CD4-positive, alpha-beta T cell treated with Interleukin-21 for 1 hour (primary cell): ENCODE measurements at regions not wholly inside any gene's neighbourhood (a gene's known extent, or its start where the extent isn't known, plus 50 kb on each side); places are given as distances from the start of the nearest gene placed in this dataset.
"Not testable (repeated sequence)": the region's sequence is repeated elsewhere in the genome, so short reads cannot be mapped to it uniquely, and the experiment has no call there.

Experiments used
- DNase-seq: peaks from one replicate; pipeline ENCODE4 v3.0.0-alpha.2; 2020

- DNase-seq: no peak
Measured at GRCh38 chr17:62322313-62322712, 58.0 kb upstream of the EFCAB3 start.

- DNase-seq: no peak
Measured at GRCh38 chr17:62321451-62321850, 58.9 kb upstream of the EFCAB3 start.

GRCh38 chr17:62319846-62320245, 60.5 kb upstream of the EFCAB3 start:
- no peak for DNase-seq

- no peak for DNase-seq
Measured at GRCh38 chr17:62309396-62309795, 71.0 kb upstream of the EFCAB3 start.

DNA sequence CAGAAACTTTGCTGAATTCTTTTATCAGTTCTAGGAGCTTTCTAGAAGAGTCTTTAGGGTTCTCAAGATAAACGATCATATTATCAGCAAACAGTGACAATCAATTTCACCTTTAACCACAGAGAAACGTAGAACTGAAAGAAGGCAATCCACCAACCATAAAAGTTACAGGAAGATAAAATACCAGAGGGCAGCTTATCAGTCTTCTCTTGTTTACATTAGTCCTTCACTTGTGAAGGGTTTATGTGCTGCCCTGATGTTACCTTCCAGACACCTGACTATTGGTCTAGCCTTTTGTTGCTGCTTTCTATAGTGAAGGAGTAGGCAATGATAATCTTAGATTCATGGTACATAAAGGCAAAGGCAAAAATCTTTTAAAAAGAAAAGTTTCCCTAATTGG, 73.2 kb upstream of the EFCAB3 start:
- DNase-seq: no peak

DNA sequence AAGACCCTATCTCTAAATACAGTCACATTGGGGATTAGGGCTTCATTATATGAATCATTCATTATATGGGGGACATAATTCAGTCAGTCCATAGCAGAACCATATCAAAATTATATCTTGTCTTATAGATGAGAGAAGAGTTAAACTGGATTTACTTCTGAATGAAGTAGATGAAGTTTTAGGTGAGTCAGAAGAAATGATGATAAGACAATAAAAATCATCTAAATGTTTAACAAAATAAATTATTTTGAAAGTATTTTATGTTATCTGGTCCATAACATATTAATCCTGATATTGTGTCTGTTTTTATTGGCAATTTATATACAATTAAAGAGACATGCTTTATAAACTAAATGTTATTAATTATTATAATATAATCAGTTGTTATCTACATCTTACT, 76.9 kb upstream of the EFCAB3 start:
- DNase-seq: no peak

DNA sequence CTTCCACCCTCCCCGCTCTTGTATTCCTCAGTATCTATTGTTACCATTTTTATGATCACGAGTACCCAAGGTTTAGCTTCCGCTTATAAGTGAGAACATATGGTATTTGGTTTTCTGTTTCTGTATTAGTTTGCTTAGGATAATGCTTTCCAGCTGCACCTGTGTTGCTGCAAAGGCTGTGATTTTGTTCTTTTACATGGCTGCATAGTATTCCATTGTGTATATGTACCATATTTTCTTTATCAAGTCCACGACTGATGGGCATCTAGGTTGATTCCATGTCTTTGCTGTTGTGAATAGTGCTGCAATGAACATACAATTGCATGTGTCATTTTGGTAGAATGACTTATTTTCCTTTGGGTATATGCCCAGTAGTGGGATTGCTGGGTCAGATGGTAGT, 79.7 kb upstream of the EFCAB3 start:
- DNase-seq: no peak

GRCh38 chr17:62275290-62275689, 105.1 kb upstream of the EFCAB3 start:
- DNase-seq: not testable (repeated sequence)

DNA sequence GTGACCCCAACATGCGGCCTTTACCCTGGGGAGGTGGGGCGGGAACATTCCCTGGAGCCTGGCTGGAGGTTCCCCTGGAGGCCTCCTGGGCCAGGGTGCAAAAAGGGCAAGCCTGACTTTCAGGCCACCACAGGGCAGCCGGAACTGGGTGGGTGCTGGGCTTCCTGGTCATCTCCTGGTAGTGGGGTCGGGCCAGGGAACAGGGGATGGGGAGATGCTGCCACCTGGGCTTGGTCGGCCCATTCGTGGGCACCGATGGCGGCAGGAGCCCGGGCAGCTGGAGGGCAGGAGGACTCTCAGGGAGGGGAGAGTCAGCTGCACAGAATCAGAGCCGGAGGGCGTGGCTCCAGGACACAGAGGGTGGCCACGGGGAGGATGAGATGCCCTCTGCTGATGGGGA, 112.0 kb upstream of the EFCAB3 start:
- not testable (repeated sequence) for DNase-seq

DNA sequence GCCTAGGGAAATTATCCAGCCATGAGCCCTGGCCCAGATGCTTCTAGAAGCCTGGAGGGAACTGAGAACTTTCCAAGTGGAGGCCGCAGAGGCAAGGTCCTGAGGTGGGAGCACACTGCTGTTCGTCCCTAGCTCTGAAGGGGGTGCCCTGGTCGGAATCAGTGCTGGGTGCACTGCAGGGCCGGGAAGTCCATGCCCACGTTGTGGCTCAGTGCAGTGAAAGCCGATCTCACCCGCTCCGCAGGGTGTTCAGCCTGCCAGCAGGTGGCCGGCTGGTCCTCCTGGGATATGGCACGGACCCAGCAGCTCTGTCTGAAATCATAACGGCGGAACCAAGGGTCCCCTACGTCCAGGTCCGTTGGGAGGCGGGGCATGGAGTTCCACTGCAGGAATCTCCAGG, 115.4 kb upstream of the EFCAB3 start:
- DNase-seq: not testable (repeated sequence)

GRCh38 chr17:62255791-62256190, 124.6 kb upstream of the EFCAB3 start:
- DNase-seq: not testable (repeated sequence)

GRCh38 chr17:62242076-62242475, 138.3 kb upstream of the EFCAB3 start:
- DNase-seq: not testable (repeated sequence)

GRCh38 chr17:62239569-62239968, 140.8 kb upstream of the EFCAB3 start:
- DNase-seq: not testable (repeated sequence)

GRCh38 chr17:62238551-62239338, 141.6 kb upstream of the EFCAB3 start:
- not testable (repeated sequence) for DNase-seq

GRCh38 chr17:62233822-62234481, 146.4 kb upstream of the EFCAB3 start:
- not testable (repeated sequence) for DNase-seq

DNA sequence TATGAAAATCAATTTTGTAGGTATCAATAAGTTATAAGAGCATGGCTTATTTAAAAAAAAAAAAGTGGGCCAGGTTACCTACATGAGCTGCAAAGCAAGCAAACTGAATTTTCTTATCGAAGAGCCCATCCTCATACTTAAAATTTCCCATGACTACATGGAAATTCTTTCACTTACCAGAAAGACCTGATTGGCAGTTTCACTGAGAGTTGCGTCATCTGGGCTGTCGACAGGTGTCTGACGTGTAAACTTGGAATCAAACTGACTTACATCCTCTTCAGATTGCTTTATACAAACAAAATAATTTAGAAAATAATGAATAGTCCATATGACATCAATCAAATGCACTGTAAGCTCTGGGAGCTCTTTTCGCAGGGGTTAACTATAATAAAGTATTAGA, 149.1 kb upstream of the EFCAB3 start:
- not testable (repeated sequence) for DNase-seq

DNA sequence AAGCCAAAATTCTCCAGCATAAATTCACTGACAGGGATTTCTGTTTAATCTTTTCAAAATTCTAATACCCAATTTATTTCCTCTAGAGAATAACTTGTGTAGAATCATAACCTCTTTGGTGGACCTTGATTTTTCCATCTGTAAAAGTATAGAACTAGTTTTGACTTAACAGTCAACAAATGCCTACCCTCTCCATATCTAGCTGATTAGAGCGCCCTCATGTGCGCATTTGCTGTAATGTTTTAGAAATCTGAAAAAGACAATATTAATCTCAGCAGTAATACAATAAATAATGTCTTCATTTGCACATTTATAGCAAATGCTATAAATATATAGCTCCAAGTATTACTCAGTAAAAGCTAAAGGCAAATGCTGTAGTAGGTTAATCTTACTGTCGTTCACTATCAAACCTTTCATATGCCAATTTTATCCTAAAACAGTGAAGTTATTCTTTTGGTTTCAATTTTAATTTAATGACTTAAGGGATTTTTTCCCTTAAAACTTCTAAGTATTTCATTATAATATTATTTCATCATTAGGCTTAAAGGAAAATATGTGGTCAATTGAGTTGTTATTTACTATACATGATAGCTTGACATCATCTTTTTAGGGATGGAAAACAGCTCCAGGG, 153.6 kb upstream of the EFCAB3 start:
- peak; percentile 1 for DNase-seq

DNA sequence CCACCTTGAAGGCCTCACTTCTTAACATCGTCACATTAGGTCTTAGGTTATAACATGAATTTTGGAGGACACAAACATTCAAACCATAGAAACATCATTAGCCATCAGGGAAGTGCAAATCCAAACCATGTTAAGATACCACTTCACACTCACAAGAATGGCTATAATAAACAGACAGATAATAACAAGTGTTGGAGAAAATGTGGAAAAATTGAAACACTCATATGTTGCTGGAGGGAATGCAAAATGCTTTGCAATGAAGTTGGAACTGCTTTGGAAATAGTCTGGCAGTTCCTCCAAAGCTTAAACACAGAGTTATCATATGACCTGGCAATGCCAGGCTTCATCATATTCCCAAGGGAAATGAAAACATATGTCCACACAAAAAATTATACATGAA, 156.8 kb upstream of the EFCAB3 start:
- DNase-seq: not testable (repeated sequence)

DNA sequence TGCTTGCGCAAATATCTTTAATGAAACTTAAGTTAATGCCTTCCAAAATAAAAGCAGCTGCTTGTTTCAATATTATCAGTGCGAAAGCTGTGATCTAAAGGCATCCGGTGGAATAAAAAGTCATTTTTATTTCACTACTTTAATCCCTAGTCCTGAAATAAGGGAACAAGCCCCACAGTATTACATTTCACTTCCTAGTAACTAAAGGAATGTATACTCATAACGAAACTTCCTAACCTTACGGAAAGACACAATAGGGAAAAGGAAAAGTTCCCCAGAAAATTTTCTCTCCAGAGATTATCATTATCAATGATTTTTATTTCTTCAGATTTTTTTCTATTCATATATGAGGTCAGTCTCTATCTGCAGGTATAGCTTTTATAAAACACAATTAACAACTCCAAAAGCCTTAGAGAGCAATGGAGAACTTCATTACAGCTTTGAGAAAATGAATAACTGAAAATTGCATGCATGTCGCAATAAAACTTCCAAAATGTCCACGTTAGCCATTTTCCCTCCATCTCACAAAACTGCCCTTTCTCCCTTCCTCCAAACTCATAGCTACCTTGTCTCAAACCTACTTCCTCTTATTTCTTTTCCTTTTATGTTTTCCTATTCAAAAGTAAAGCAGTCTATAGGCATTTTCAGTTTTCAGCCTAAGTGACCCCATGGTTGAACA, 154.3 kb upstream of the MED13 start:
- DNase-seq: no peak

- no peak for DNase-seq
Measured at GRCh38 chr17:62216847-62217246, 151.8 kb upstream of the MED13 start.

DNA sequence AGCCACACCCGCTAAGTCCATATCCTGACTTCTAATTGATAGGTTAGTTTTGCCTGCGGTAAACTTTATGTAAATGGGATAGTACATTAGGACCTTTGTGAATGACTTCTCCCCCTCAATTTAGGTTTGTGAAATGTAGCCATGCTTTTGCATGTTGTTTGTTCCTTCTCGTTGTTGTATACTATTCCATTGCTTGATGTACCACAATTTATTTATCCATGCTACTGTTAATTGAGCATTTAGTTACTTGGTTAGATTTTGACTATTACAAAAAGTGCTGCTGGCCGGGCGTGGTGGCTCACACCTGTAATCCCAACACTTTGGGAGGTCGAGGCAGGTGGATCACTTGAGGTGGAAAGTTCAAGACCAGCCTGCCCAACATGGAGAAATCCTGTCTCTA, 150.8 kb upstream of the MED13 start:
- DNase-seq: not testable (repeated sequence)

- DNase-seq: no peak
Measured at GRCh38 chr17:62206550-62206949, 141.5 kb upstream of the MED13 start.

DNA sequence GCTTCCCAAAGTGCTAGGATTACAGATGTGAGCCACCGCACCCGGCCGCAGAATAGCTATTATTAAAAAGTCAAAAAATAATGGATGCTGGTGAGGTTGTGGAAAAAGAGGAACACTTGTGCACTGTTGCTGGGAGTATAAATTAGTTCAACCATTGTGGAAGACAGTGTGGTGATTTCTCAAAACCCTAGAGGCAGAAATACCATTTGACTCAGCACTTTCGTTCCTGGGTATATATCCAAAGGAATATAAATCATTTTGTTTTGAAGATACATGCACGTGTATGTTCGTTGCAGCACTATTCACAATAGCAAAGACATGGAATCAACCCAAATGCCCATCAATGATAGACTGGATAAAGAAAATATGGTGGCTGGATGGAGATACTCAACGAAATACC, 132.1 kb upstream of the MED13 start:
- DNase-seq: not testable (repeated sequence)
